ENCODE measurements at regions not wholly inside any gene's neighbourhood (a gene's known extent, or its start where the extent isn't known, plus 50 kb on each side); places are given as distances from the start of the nearest gene placed in this dataset.

DNA sequence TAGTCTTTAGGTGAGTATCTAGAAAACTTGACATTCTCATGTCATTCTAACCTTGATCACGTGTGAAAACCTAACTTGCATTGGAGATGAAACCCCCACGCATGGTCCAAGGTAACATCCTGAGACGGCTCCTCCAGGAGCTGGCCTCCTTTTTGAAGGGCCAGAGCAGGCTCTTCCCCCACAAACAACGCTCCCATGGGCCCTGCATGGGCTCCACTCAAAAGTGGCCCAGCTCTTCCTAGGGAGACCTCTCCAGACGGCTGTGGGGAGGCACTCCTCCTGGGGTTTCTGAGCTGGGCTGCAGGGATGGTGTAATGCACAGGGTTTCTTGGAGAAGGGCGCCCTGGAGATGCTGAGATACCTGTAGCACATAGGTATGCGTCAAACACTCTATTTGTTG, 296.2 kb upstream of the IRX1 start:
- no peak for ATAC-seq (ENCODE audit: low FRiP score)
- TF ChIP-seq, protein P1, sequence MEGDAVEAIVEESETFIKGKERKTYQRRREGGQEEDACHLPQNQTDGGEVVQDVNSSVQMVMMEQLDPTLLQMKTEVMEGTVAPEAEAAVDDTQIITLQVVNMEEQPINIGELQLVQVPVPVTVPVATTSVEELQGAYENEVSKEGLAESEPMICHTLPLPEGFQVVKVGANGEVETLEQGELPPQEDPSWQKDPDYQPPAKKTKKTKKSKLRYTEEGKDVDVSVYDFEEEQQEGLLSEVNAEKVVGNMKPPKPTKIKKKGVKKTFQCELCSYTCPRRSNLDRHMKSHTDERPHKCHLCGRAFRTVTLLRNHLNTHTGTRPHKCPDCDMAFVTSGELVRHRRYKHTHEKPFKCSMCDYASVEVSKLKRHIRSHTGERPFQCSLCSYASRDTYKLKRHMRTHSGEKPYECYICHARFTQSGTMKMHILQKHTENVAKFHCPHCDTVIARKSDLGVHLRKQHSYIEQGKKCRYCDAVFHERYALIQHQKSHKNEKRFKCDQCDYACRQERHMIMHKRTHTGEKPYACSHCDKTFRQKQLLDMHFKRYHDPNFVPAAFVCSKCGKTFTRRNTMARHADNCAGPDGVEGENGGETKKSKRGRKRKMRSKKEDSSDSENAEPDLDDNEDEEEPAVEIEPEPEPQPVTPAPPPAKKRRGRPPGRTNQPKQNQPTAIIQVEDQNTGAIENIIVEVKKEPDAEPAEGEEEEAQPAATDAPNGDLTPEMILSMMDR (IDR thresholded peaks at IDR 0.05) = no peak

DNA sequence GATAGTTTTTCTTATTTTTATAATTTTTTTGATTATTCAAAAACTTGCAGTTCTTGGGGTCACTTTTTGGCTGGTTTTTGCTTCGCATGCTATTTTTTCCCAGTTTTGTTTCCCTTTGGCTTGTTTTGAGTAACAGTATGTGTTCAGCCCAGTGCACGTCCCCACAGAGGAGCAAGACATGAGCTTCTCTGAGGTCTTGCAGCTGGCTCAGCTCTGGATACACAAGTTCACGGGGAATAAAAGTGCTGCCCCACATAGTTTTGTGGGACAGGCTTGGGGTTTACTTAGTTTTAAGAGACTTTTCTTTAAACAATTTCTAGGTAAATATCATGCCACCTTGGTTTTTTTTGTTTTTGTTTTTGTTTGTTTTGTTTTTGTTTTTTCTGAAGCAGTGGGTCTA, 297.8 kb upstream of the IRX1 start:
- DNase-seq (ENCODE audit: low spot score) (no peak), ATAC-seq (ENCODE audit: low FRiP score) (no peak)
- TF ChIP-seq, protein P1 (IDR thresholded peaks at IDR 0.05) = no peak

More for the DNA sequence above, 296.2 kb upstream of the IRX1 start:
- no peak for DNase-seq (ENCODE audit: low spot score)

- DNase-seq (ENCODE audit: low spot score) = no peak
- ATAC-seq (ENCODE audit: low FRiP score) = no peak
- TF ChIP-seq, protein P1 (IDR thresholded peaks at IDR 0.05) = no peak
Observed at GRCh38 chr5:3288325-3288724, 307.3 kb upstream of the IRX1 start.

- ATAC-seq (ENCODE audit: low FRiP score) (no peak), DNase-seq (ENCODE audit: low spot score) (no peak)
- TF ChIP-seq, protein P1 (IDR thresholded peaks at IDR 0.05) = no peak
Observed at GRCh38 chr5:3287516-3287915, 308.1 kb upstream of the IRX1 start.

- ATAC-seq (ENCODE audit: low FRiP score) (no peak), DNase-seq (ENCODE audit: low spot score) (no peak)
- TF ChIP-seq, protein P1 (IDR thresholded peaks at IDR 0.05) = no peak
Observed at GRCh38 chr5:3285621-3286020, 310.0 kb upstream of the IRX1 start.

- ATAC-seq (ENCODE audit: low FRiP score) (no peak), DNase-seq (ENCODE audit: low spot score) (no peak)
- TF ChIP-seq, protein P1 (IDR thresholded peaks at IDR 0.05) = no peak
Observed at GRCh38 chr5:3284506-3284905, 311.1 kb upstream of the IRX1 start.

DNA sequence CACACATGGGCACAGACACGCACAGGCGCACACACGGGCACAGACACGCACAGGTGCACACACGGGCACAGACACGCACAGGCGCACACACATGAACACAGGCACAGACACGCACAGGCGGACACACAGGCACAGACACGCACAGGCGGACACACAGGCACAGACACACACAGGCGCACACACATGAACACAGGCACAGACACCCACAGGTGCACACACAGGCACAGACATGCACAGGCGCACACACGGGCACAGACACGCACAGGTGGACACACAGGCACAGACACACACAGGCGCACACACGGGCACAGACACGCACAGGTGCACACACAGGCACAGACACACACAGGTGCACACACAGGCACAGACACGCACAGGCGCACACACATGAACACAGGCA, 312.8 kb upstream of the IRX1 start:
- no peak for DNase-seq (ENCODE audit: low spot score)
- ATAC-seq (ENCODE audit: low FRiP score) = no peak
- TF ChIP-seq, protein P1 (IDR thresholded peaks at IDR 0.05) = no peak
